ENCODE measurements at regions not wholly inside any gene's neighbourhood (a gene's known extent, or its start where the extent isn't known, plus 50 kb on each side); places are given as distances from the start of the nearest gene placed in this dataset.

DNA sequence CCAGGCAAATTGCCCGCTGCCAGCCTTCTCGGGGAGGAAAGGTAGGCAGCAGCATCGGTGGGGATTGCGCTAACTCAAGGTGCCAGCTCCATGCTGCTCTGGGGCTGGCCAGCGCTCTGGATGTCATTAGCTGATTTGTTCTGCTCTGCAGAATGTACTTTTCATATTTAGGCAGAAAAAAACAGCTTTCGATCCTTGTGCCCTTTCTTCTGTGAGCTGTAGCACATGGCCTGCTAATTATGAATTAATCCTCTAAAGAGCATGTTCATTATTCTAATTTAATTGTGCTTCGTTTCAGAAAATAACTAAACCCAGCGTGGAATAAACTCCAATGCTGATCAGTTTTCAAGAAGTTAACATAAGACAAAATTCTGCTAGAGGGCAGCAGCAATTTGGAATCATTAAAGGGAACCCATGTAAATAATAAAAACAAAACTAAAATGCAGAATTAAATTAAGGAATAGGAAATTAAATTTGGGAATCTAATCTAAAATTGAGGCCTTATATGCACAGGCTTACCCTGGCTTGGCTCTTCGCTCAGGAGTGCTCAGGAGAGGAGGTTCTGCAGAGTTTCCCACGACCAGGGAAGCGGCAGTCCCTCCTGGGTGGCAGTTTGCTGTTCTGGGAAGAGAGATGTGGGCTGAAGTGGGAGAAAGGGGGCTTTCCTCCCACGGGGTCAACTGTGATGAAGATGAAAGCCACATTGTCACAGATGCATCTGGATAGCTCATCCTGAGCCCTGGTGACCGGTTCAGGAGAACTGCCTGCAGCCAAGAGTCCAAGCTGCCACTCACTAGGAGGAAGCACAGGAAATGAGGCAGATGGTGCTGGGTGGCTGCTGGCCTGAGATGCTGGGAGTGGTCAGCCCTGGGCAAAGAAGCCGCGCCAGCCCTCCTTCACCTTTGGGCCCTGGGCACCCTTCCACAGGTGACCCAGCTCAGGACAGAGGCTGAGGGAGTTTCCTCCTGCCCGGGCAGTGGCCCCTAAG, 93.2 kb upstream of the PKDCC start:
- H3K27ac Mint-ChIP-seq = no peak overlapping the region
- peak in 1 of 2 donors; percentile 20 for ATAC-seq (replicated peaks in 1 of 2)
- H3K4me3 Mint-ChIP-seq = no peak overlapping the region
- no peaks in the 10 kb centered on the region for H3K9me3 Mint-ChIP-seq
- peaks cover 15% of the 10 kb centered on the region for H3K27me3 Mint-ChIP-seq (ENCODE audit: low read depth)
- no peak for DNase-seq
- H3K4me1 Mint-ChIP-seq (ENCODE audit: low read depth) = peaks cover 9% of the 10 kb centered on the region
- H3K36me3 Mint-ChIP-seq (ENCODE audit: insufficient read depth in 2 of 2) = no peaks in the 10 kb centered on the region

GRCh38 chr2:41955316-41956043, 92.3 kb upstream of the PKDCC start:
- no peak overlapping the region for H3K27ac Mint-ChIP-seq
- DNase-seq = no peak
- H3K4me3 Mint-ChIP-seq = no peak overlapping the region
- peaks cover 22% of the 10 kb centered on the region for H3K27me3 Mint-ChIP-seq (ENCODE audit: low read depth)
- ATAC-seq (replicated peaks in 1 of 2) = no peak
- peaks cover 9% of the 10 kb centered on the region for H3K4me1 Mint-ChIP-seq (ENCODE audit: low read depth)
- no peaks in the 10 kb centered on the region for H3K9me3 Mint-ChIP-seq
- H3K36me3 Mint-ChIP-seq (ENCODE audit: insufficient read depth in 2 of 2) = no peaks in the 10 kb centered on the region

DNA sequence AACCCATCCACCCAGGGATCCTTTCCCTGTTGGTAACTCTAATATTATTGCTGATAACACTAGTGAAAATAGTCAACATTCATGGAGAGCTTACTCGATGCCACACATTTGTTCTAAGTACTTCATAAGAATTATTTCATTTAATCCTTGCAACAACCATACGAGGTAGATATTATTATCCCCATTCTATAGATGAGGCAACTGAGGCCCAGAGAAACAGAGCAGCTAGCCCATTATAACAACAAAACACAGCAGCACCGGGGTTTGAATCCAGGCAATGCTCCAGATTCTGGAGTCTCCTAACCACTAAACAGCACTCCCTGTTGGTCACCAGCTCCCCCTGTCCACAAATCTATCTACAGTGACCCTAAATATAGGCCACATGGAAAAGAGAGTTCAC, 90.4 kb upstream of the PKDCC start:
- Mint-ChIP-seq H3K27me3 (ENCODE audit: low read depth) (peaks cover 24% of the 10 kb centered on the region), H3K36me3 (ENCODE audit: insufficient read depth in 2 of 2) (no peaks in the 10 kb centered on the region), H3K9me3 (no peaks in the 10 kb centered on the region), H3K4me1 (ENCODE audit: low read depth) (peaks cover 9% of the 10 kb centered on the region), H3K4me3 (no peak overlapping the region), H3K27ac (no peak overlapping the region)
- ATAC-seq (replicated peaks in 1 of 2) = no peak
- DNase-seq = no peak

DNA sequence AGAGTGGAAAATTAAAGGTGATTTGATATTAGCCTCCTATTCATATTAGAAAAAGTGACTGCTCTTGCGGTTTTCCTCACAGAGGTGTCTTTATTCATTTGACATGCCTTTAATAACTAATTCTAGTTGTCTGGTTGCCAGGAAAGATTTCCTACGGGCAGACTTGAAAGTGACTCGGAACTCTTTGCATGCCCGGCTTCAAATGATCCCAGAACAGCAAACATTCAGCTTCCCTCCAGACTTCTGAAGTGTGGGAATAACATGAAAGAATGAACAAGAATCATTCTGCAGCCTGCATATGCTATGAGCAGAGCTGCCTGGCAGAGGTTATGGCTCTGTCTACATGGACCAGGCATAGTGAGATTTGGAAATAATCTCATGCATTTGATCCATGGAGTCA, 89.6 kb upstream of the PKDCC start:
- H3K27me3 Mint-ChIP-seq (ENCODE audit: low read depth) = peaks cover 21% of the 10 kb centered on the region
- no peaks in the 10 kb centered on the region for H3K9me3 Mint-ChIP-seq
- H3K4me3 Mint-ChIP-seq = no peak overlapping the region
- no peak overlapping the region for H3K27ac Mint-ChIP-seq
- DNase-seq = no peak
- H3K4me1 Mint-ChIP-seq (ENCODE audit: low read depth) = peaks cover 9% of the 10 kb centered on the region
- no peaks in the 10 kb centered on the region for H3K36me3 Mint-ChIP-seq (ENCODE audit: insufficient read depth in 2 of 2)
- no peak for ATAC-seq (replicated peaks in 1 of 2)

DNA sequence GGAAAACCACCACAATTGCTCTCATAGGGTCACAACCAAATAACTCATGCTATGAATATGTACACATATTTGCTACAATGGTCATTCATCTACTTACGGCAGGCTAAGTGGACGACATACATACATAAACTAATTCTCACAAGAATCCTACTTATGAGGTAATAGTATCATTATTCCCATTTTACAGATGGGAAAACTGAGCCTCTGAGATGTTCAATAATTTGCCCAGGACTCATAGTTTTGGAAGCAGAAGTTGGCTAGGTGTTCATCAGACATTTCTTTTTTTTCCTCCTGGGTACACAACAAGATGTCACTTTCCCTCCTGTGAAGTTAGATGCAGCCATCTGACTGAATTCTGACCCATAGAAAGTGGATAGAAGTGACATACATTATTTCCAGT, 89.0 kb upstream of the PKDCC start:
- Mint-ChIP-seq H3K4me1 (ENCODE audit: low read depth) (peaks cover 4% of the 10 kb centered on the region), H3K27ac (no peak overlapping the region), H3K4me3 (no peak overlapping the region), H3K9me3 (no peaks in the 10 kb centered on the region), H3K27me3 (ENCODE audit: low read depth) (peaks cover 21% of the 10 kb centered on the region), H3K36me3 (ENCODE audit: insufficient read depth in 2 of 2) (no peaks in the 10 kb centered on the region)
- ATAC-seq (replicated peaks in 1 of 2) = no peak
- DNase-seq = no peak

DNA sequence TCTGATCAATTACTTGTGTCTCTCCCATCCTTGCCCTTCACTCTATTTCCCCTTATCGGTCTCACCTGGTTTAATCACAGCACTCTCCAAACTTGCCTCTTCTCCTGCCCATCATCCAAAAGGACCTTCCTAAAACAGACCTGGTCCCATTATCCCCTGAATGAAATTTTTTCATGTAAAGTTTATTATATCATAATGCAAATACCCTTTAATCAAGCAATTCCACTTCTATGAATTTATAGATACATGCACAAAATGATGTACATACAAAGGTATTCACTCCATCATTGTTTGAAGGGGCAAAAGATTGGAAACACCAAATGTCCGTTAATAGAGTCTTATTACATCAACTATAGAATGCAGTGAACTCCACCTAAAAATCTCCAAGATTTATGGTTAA, 88.1 kb upstream of the PKDCC start:
- Mint-ChIP-seq H3K27ac (no peak overlapping the region), H3K27me3 (ENCODE audit: low read depth) (peaks cover 21% of the 10 kb centered on the region), H3K9me3 (no peaks in the 10 kb centered on the region), H3K4me3 (no peak overlapping the region), H3K4me1 (ENCODE audit: low read depth) (no peaks in the 10 kb centered on the region), H3K36me3 (ENCODE audit: insufficient read depth in 2 of 2) (no peaks in the 10 kb centered on the region)
- ATAC-seq (replicated peaks in 1 of 2) (no peak), DNase-seq (no peak)

DNA sequence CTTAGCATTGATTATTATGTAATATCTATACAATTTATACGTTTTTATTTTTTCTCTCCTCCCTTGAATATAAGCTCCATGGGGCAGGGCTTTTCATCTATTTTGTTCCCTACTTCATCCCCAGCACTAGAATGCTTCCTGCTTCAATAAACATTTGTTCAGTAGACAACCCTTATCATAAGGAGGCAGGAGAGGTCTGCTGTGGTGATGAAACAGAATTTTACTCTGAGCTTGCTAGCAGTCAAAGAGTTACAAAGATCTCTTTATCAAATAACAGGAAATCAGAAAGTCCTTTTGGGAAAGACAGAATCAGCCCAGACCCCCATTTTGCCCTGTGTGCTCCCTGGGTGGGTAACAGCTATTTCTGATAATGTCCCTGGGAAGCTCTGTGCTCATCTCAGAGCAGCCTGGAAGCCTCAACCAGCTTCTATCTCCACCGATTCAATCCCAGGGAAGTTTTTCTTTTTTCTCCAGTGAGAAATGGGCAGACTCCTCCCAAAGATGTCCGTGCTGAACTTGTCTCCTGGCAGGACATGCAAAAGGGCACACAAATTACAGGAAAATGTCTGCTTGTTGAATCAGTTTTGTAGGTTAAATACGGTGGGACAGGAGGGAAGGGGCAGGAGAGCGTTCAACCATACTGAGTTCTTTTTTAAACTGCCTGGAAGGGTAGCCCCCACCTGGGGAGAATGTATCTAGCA, 84.7 kb upstream of the PKDCC start:
- no peak overlapping the region for H3K4me3 Mint-ChIP-seq
- DNase-seq (no peak), ATAC-seq (replicated peaks in 1 of 2) (no peak)
- H3K9me3 Mint-ChIP-seq = no peaks in the 10 kb centered on the region
- no peaks in the 10 kb centered on the region for H3K4me1 Mint-ChIP-seq (ENCODE audit: low read depth)
- H3K36me3 Mint-ChIP-seq (ENCODE audit: insufficient read depth in 2 of 2) = no peaks in the 10 kb centered on the region
- peaks cover 22% of the 10 kb centered on the region for H3K27me3 Mint-ChIP-seq (ENCODE audit: low read depth)
- no peak overlapping the region for H3K27ac Mint-ChIP-seq

DNA sequence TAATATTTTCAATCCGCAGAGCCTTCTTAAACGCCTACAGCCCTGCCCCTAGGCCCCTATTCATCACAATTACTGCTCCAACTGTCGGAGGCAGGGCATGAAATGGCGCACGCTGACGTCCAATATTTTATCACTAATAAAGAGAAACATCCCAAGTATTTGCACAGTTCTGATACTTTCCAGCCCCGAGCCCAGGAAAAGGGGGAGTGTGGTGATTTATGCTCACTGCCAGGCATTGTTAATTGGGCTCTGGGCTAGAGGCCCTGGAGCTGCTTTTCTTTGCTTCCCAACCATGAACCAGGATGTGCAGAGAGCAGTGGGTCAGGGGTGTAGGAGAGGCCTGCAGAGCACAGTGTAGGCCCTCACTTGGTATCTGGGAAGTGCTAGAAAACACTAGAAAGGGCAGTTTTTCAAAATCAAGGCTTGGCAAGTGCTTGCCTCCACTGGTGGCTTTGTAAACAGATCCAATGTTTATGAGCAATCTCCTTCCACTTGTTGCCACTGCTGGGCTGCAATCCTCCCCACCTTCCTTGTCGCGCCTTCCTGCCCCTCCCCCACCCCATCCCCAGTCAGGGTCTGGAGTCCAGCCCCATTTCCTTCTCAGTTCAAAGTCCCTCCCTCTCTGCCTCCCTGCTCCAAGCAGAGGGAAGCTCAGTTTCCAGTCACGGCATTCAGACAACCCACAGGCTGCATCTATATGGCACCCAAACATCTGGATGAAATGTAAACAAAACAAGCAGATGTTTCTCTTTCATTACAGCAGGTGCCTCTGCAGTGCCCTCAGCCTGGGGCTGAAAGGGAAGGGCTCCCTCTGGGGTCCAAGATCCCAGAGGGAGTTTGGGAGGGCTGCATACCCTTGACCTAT, 83.9 kb upstream of the PKDCC start:
- H3K4me1 Mint-ChIP-seq (ENCODE audit: low read depth) = no peaks in the 10 kb centered on the region
- no peak overlapping the region for H3K4me3 Mint-ChIP-seq
- ATAC-seq (replicated peaks in 1 of 2) (no peak), DNase-seq (no peak)
- H3K9me3 Mint-ChIP-seq = no peaks in the 10 kb centered on the region
- no peaks in the 10 kb centered on the region for H3K36me3 Mint-ChIP-seq (ENCODE audit: insufficient read depth in 2 of 2)
- H3K27me3 Mint-ChIP-seq (ENCODE audit: low read depth) = peaks cover 22% of the 10 kb centered on the region
- H3K27ac Mint-ChIP-seq = no peak overlapping the region

DNA sequence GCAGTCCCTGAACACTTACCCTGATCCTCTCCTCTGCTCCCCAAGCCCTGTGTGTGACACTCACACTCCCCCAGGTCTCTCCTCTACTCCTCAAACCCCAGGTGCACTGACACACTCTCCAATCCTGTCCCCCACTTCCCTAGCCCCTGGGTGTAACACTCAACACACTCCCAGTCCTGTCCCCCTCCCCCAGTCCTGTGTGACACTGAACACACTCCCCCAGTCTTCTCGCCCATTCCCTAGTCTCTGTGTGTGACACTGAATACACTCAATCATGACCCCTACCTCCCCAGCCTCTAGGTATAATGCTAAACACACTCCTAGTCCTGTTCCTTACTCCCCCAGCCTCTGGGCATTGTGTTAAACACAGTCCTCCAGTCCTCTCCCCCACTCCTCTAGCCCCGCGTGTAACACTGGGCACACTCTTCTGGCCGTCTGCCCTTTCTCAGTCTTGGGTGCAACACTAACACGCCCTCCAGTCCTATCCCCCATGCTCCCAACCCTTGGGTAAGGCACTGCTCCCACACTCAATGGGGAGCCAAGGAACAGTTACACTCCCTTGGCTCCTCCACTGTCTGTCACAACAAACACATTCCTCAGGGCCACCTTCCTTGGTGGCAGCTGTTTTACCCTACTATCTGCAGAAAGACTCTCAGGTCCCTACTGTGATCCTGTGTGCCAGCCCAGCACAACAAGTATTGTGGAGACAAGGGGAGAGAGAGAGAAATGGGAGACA, 82.5 kb upstream of the PKDCC start:
- no peak for ATAC-seq (replicated peaks in 1 of 2)
- no peak for DNase-seq
- no peaks in the 10 kb centered on the region for H3K36me3 Mint-ChIP-seq (ENCODE audit: insufficient read depth in 2 of 2)
- H3K9me3 Mint-ChIP-seq = no peaks in the 10 kb centered on the region
- H3K27me3 Mint-ChIP-seq (ENCODE audit: low read depth) = peaks cover 14% of the 10 kb centered on the region
- no peak overlapping the region for H3K4me3 Mint-ChIP-seq
- no peak overlapping the region for H3K27ac Mint-ChIP-seq
- no peaks in the 10 kb centered on the region for H3K4me1 Mint-ChIP-seq (ENCODE audit: low read depth)

DNA sequence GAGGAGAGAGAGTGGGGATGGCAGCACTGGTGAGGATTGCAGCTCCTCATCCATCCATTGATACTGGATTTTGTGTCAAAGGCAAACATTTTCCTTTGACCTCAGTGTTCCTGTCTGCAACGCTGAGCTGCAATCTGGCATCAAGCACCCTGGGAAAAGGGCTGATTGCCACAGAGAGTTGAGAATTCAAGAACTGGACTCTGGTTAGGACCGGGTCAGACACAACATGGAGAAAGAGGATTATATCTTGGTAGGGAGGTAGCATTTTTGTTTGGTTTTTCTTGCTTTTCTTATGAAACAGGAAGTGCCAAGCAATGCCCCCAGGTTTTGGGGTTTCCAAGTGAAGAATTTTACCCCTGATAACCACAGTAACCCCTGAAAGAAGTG, 81.9 kb upstream of the PKDCC start:
- Mint-ChIP-seq H3K4me1 (ENCODE audit: low read depth) (no peaks in the 10 kb centered on the region), H3K36me3 (ENCODE audit: insufficient read depth in 2 of 2) (no peaks in the 10 kb centered on the region), H3K9me3 (no peaks in the 10 kb centered on the region), H3K4me3 (no peak overlapping the region), H3K27ac (no peak overlapping the region), H3K27me3 (ENCODE audit: low read depth) (peaks cover 8% of the 10 kb centered on the region)
- no peak for ATAC-seq (replicated peaks in 1 of 2)
- no peak for DNase-seq

- H3K4me3 Mint-ChIP-seq = no peak overlapping the region
- no peaks in the 10 kb centered on the region for H3K36me3 Mint-ChIP-seq (ENCODE audit: insufficient read depth in 2 of 2)
- peaks cover 8% of the 10 kb centered on the region for H3K27me3 Mint-ChIP-seq (ENCODE audit: low read depth)
- H3K27ac Mint-ChIP-seq = no peak overlapping the region
- no peaks in the 10 kb centered on the region for H3K4me1 Mint-ChIP-seq (ENCODE audit: low read depth)
- H3K9me3 Mint-ChIP-seq = no peaks in the 10 kb centered on the region
- ATAC-seq (replicated peaks in 1 of 2) (no peak), DNase-seq (no peak)
Observed at GRCh38 chr2:41966431-41966893, 81.4 kb upstream of the PKDCC start.

DNA sequence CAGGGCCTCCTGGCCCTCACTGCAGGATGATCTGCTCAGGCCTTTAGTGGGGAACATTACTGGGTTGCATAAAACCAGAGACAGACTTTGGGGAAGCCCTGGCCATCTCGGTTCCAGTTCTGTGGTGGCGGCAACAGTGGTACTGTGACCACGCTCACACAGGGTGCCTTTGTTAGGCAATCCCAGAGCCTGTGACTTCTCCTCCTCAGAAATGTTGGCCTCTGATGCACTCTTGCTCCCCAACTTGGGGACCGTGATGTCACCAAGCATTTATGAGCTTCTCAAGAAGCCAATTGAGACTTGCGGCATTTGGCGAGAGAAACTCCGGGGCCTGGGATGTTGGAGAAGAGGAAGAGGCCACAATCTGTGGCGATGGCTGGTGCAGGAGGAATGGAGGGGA, 80.9 kb upstream of the PKDCC start:
- Mint-ChIP-seq H3K27ac (no peak overlapping the region), H3K4me3 (no peak overlapping the region)

More for the DNA sequence above, 80.9 kb upstream of the PKDCC start:
- Mint-ChIP-seq H3K27me3 (ENCODE audit: low read depth) (peaks cover 8% of the 10 kb centered on the region), H3K9me3 (no peaks in the 10 kb centered on the region), H3K36me3 (ENCODE audit: insufficient read depth in 2 of 2) (no peaks in the 10 kb centered on the region), H3K4me1 (ENCODE audit: low read depth) (no peaks in the 10 kb centered on the region)
- DNase-seq = no peak
- ATAC-seq (replicated peaks in 1 of 2) = no peak

All from activated T-cell treated with anti-CD3 and anti-CD28 coated beads, Interleukin-2, amount 50 U/mL, for 72 hours (primary cell).